ENCODE measurements at regions not wholly inside any gene's neighbourhood (a gene's known extent, or its start where the extent isn't known, plus 50 kb on each side); places are given as distances from the start of the nearest gene placed in this dataset.

GRCh38 chr6:119830069-119830468 is 480.5 kb upstream of the MAN1A1 start:
- TF ChIP-seq CTCF (IDR thresholded peaks at IDR 0.05) (no peak), POLR2A (IDR thresholded peaks at IDR 0.05) (no peak)

Data from tibial nerve (tissue), 3 donors.